Mesothelial cell of epicardium (in vitro differentiated cells): ENCODE measurements at regions not wholly inside any gene's neighbourhood (a gene's known extent, or its start where the extent isn't known, plus 50 kb on each side); places are given as distances from the start of the nearest gene placed in this dataset.

Source experiments
- DNase-seq, 2 experiments: peaks; one replicate each; pipeline ENCODE4 v3.0.0; 2021; ENCODE audit warnings: low spot score in 2 of 2; ENCODE audit not compliant: unreplicated experiment in 2 of 2
- H3K27ac Mint-ChIP-seq: 2 replicates; pipeline ENCODE4 v1.8.0; 2021; ENCODE audit warnings: mixed read lengths
- H3K27me3 Mint-ChIP-seq: 2 replicates; pipeline ENCODE4 v1.8.0; 2021; ENCODE audit warnings: low read depth, mixed read lengths
- H3K36me3 Mint-ChIP-seq: 2 replicates; pipeline ENCODE4 v1.8.0; 2021; ENCODE audit warnings: mixed read lengths
- H3K4me1 Mint-ChIP-seq: 2 replicates; pipeline ENCODE4 v1.8.0; 2021; ENCODE audit warnings: mixed read lengths
- H3K4me3 Mint-ChIP-seq: 2 replicates; pipeline ENCODE4 v1.8.0; 2021; ENCODE audit warnings: mild to moderate bottlenecking, moderate library complexity, mixed read lengths
- H3K9me3 Mint-ChIP-seq: 2 replicates; pipeline ENCODE4 v1.8.0; 2021; ENCODE audit warnings: mixed read lengths
- TF ChIP-seq, protein P1 (sequence below): fragments of 200-600 bp; sonication (generic); IDR thresholded peaks from one replicate; pipeline ENCODE4 v1.5.0; 2021; ENCODE audit warnings: antibody characterized with exemption; ENCODE audit not compliant: unreplicated experiment

DNA sequence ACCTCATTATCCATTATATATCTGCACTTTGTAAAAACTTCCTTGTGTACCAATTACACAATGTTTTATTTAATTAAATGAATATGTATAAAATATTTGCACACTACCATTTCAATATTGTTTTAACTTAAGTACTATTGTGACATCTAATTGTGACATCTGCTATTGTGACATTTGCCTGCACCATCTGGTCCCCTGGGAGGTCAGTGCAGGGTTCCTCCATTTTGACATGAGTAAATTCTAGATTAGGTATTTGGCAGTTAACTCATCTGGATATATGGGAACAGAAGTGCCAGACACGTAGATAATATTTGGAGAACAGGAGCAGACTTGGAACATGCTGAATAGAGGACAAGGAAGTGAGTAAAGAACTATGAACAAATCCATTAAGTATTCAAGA, 332.1 kb downstream of the VGLL3 start:
- Mint-ChIP-seq H3K27ac (no peak overlapping the region), H3K4me1 (no peaks in the 10 kb centered on the region), H3K4me3 (no peak overlapping the region), H3K27me3 (no peaks in the 10 kb centered on the region), H3K36me3 (no peaks in the 10 kb centered on the region), H3K9me3 (no peaks in the 10 kb centered on the region)
- TF ChIP-seq, protein P1, sequence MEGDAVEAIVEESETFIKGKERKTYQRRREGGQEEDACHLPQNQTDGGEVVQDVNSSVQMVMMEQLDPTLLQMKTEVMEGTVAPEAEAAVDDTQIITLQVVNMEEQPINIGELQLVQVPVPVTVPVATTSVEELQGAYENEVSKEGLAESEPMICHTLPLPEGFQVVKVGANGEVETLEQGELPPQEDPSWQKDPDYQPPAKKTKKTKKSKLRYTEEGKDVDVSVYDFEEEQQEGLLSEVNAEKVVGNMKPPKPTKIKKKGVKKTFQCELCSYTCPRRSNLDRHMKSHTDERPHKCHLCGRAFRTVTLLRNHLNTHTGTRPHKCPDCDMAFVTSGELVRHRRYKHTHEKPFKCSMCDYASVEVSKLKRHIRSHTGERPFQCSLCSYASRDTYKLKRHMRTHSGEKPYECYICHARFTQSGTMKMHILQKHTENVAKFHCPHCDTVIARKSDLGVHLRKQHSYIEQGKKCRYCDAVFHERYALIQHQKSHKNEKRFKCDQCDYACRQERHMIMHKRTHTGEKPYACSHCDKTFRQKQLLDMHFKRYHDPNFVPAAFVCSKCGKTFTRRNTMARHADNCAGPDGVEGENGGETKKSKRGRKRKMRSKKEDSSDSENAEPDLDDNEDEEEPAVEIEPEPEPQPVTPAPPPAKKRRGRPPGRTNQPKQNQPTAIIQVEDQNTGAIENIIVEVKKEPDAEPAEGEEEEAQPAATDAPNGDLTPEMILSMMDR = no peak
- DNase-seq = no peak

DNA sequence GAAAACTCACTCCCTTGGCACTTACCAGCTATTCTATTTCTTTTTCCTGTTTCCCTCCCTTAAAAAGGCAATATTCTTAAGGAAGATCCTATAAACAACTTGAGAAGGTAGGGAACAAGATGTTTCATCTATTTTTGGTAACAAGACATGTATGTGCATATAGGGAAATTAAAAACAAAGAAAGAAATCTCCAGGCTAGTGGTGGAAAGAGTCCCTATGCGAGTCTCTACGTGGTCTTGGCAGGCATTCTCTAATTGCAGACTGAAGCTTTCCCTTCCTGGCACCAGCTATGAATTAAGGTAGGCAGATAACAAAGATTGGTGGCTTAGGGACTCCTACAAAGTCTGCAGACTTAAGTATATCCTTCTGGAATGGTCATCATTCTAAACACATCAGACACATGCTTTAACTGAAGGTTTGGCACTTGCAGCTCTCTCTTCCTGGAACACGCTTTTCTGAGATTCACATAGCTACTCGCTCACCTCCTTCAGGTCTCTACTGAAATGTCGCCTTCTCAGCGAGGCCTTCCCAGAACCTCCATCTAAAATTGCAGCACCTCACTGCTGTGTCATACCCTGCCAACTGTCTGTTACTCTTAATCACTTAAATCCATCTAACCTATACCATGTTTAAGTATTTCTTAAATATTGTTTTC, 336.0 kb downstream of the VGLL3 start:
- no peak for DNase-seq
- H3K36me3 Mint-ChIP-seq = no peaks in the 10 kb centered on the region
- no peaks in the 10 kb centered on the region for H3K4me1 Mint-ChIP-seq
- no peak overlapping the region for H3K4me3 Mint-ChIP-seq
- no peak overlapping the region for H3K27ac Mint-ChIP-seq
- no peaks in the 10 kb centered on the region for H3K9me3 Mint-ChIP-seq
- TF ChIP-seq, protein P1 = no peak
- H3K27me3 Mint-ChIP-seq = peaks cover 4% of the 10 kb centered on the region

DNA sequence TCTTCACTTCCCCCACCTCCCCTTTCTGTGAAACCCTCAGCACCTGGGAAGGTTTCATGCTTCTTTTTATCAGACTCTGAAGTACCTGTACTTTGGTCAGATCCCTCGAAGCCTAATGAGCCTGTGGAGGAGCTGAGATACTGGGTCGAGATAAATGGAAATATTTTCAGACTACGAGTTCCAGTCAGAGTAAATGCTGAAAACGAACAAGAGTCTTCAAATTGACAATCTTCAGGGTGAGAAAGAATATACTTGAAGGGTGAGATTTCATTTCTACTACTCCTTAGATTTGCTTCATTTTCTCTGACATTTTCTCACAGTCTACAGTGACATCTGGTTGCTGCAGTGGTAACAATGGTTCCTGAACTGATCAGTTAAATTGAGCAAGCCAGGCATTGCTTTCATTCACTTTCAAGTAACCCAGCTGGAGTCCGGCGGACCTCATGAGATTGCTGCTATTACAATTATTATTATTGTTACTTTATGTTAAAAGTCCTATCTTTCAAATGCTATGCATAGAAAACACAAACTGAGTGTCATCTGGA, 337.2 kb downstream of the VGLL3 start:
- TF ChIP-seq, protein P1 = no peak
- no peak for DNase-seq
- Mint-ChIP-seq H3K9me3 (no peaks in the 10 kb centered on the region), H3K27me3 (peaks cover 4% of the 10 kb centered on the region), H3K27ac (no peak overlapping the region), H3K4me1 (no peaks in the 10 kb centered on the region), H3K4me3 (no peak overlapping the region), H3K36me3 (no peaks in the 10 kb centered on the region)

DNA sequence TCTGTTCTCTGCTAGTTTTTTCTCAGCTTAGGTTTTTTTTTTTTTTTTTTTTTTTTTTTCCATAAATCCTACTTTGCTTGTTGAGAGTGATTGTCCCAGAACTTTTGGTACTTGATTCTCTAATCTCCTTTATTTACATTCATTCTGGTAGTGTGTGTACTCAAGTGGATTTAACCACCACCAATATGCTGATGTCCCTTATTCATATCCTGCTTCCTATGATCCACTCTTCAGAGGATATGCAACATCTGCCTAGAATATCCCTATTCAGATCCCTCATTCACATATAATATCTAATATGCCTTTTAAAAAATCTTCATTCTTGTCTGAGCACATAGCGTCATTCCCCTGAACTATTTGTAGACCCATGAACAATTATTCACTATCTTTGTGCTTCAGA, 342.9 kb downstream of the VGLL3 start:
- no peaks in the 10 kb centered on the region for H3K36me3 Mint-ChIP-seq
- no peaks in the 10 kb centered on the region for H3K4me1 Mint-ChIP-seq
- peaks cover 4% of the 10 kb centered on the region for H3K27me3 Mint-ChIP-seq
- no peak for DNase-seq
- H3K4me3 Mint-ChIP-seq = no peak overlapping the region
- H3K9me3 Mint-ChIP-seq = no peaks in the 10 kb centered on the region
- no peak overlapping the region for H3K27ac Mint-ChIP-seq
- TF ChIP-seq, protein P1 = no peak

DNA sequence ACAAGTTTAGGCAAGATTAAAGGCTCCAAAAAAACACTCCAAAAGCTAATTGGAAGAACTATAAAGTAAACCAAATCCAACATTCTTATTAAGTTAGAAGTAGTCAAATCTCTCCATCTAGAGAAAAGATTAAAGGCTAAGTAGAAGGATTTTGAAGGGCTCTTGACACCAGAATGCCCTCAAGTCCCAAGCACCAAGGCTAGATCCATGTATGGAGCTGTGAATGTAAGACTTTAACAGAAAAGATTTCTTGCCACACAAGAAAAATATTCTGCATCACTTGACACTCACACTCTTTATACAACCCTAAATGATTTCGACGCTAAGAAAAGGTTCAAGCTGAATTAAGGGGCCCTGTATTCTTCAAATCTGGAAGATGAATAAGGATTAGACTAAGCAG, 345.2 kb downstream of the VGLL3 start:
- Mint-ChIP-seq H3K27ac (no peak overlapping the region), H3K36me3 (no peaks in the 10 kb centered on the region), H3K27me3 (no peaks in the 10 kb centered on the region), H3K4me1 (no peaks in the 10 kb centered on the region), H3K9me3 (no peaks in the 10 kb centered on the region), H3K4me3 (no peak overlapping the region)
- TF ChIP-seq, protein P1 = no peak
- no peak for DNase-seq
